Lower leg skin (tissue), 3 donors: ENCODE measurements at regions not wholly inside any gene's neighbourhood (a gene's known extent, or its start where the extent isn't known, plus 50 kb on each side); places are given as distances from the start of the nearest gene placed in this dataset.

Experiments used
- POLR2A ChIP-seq, 2 donors: fragments of 450-650 bp; IDR thresholded peaks; one replicate each; pipeline ENCODE4 v1.6.1; 2016 to 2017; ENCODE audit warnings: antibody characterized with exemption in 2 of 2, mild to moderate bottlenecking in 1 of 2, moderate library complexity in 1 of 2
- TF ChIP-seq, protein P1 (sequence below), 3 donors: fragments of 450-650 bp; IDR thresholded peaks; one replicate each; pipeline ENCODE4 v1.5.1; 2016; ENCODE audit warnings: antibody characterized with exemption in 3 of 3, mild to moderate bottlenecking in 3 of 3, moderate library complexity in 2 of 3

DNA sequence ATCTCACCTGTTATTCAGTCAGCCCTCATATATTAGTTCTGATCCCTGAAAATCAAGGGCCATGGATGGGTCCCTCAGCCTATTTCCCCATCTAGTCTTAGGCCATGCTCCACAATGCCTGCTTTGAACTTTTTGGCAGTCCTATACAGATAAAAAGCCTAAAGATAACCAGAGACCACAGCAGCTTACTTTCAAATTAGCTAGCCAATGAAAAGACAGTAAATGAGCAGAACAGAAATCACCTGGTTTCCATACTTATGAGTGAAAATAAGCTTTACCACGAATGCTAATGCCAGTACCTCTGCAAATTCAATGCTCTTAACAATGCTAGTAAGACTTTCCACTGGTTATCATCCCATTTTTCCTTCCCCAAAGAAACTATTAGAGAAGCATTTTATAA, 141.6 kb upstream of the SPRED1 start:
- TF ChIP-seq, protein P1, sequence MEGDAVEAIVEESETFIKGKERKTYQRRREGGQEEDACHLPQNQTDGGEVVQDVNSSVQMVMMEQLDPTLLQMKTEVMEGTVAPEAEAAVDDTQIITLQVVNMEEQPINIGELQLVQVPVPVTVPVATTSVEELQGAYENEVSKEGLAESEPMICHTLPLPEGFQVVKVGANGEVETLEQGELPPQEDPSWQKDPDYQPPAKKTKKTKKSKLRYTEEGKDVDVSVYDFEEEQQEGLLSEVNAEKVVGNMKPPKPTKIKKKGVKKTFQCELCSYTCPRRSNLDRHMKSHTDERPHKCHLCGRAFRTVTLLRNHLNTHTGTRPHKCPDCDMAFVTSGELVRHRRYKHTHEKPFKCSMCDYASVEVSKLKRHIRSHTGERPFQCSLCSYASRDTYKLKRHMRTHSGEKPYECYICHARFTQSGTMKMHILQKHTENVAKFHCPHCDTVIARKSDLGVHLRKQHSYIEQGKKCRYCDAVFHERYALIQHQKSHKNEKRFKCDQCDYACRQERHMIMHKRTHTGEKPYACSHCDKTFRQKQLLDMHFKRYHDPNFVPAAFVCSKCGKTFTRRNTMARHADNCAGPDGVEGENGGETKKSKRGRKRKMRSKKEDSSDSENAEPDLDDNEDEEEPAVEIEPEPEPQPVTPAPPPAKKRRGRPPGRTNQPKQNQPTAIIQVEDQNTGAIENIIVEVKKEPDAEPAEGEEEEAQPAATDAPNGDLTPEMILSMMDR (IDR thresholded peaks at IDR 0.05), result no peak
- TF ChIP-seq POLR2A (IDR thresholded peaks at IDR 0.05), result no peak
